ENCODE measurements at regions not wholly inside any gene's neighbourhood (a gene's known extent, or its start where the extent isn't known, plus 50 kb on each side); places are given as distances from the start of the nearest gene placed in this dataset.
"Not testable (repeated sequence)": the region's sequence is repeated elsewhere in the genome, so short reads cannot be mapped to it uniquely, and the experiment has no call there.

DNA sequence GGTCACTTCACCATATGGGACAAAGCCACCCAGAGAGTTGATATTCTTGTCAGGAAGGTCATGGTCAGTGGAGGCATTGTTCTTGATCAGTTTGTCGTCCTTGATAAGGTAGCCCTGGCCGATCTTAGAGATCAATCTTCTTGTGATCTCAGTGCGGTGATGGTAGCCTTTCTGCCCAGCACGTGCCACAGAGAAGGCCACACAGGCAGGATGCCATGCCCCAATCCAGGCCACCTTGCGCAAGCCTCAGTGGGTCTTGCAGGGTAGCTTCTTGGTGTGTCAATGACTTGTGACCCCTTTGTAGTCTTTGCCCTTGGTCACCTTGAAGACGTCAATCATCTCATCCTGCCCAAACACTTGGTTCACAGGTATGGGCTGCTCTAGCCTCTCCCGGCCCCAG lies 143.9 kb upstream of the ASB18 start:
- no peak for DNase-seq (ENCODE audit: low read depth, low spot score)

DNA sequence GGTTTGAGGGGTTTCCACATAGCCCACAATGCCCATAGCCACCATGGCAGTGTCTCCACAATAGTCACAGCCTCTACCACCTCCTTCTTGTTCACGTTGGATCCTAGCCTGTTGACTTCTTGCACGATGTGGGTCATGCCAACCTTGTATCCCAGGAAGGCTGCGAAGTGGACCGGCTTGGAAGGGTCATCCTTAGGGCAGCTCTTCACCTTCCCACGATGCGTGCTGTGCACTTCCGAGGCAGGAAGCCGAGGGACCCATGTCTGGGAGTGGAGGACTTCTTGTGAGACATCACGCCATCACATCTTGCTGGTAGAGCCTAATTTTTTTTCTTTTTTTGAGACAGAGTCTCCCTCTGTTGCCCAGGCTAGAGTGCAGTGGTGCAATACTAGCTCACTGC lies 144.6 kb upstream of the ASB18 start:
- no peak for DNase-seq (ENCODE audit: low read depth, low spot score)

GRCh38 chr2:236415684-236416444 lies 151.7 kb upstream of the ASB18 start:
- DNase-seq (ENCODE audit: low read depth, low spot score) = no peak

- no peak for DNase-seq (ENCODE audit: low read depth, low spot score)
Observed at GRCh38 chr2:236417150-236417549, 152.5 kb upstream of the ACKR3 start.

- no peak for DNase-seq (ENCODE audit: low read depth, low spot score)
Observed at GRCh38 chr2:236430584-236430983, 139.0 kb upstream of the ACKR3 start.

DNA sequence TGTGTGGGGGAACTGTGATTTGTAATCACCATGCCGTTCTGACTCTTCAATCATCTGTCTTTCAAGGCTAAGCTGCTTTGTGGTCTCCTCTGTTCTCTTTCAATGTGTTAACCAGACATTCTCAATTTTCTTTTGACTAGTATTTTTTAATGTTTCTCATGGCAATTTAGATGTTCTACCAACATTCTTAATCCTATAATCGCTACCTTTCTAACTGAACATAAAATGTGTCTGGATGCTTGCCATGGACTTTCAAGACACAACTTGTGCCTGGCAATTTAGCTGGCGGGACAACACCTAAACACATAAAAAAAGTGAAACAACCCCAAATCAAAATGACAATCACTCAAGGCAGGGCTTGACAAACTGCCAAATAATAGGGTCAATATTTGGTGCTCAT lies 135.0 kb upstream of the ACKR3 start:
- no peak for DNase-seq (ENCODE audit: low read depth, low spot score)

DNA sequence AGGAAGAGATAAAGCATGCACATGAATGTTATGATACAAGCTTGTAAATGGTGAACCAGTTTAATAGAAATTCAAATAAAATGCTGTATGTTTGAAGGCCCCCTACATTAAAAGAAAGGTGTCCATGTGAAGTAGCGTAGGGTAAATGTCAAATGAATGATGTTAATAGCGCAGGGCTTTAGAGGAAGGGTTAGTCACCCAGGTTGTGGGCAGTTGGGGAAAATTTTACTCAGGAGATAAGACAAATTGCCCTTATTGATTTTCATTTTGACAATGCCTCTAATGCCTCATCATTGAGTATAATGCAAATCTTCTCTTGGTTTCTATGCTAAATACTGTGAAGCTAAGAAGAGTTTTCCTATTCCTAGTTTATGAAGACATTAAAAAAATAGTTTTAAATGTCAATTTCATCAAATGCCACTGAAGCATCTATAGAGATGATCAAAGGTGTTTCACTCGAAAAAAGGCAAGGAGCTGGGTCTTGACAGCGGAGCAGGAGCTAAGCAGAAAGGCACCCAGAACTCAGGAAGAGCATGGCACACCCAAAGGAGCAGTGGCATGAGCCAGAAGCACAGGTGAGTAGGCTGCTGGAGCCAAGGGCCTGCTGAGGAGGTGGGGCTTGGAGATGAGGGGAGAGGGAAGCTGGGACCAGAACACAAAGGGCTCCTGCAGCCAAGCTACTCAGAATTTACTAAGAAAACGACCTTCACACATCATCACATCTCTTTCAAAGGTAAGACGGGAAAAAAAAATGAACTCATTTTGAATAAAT lies 129.3 kb upstream of the ACKR3 start:
- no peak for DNase-seq (ENCODE audit: low read depth, low spot score)

DNA sequence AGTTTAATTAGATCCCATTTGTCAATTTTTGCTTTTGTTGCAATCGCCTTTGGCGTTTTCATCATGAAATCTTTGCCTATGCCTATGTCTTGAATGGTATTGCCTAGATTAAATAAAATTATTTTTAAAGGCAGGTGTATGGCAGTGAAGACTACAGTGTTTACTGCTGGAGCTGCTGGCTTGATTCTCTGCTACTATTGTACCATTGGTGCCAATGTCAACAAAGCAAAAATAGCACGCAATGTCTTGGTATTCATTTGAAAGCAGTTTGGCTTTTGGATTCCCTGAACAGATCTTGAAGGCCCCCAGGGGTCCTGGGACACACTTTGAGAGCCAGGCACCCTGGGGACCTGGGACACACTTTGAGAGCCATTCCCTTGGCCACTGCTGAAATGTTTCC lies 125.4 kb upstream of the ACKR3 start:
- DNase-seq (ENCODE audit: low read depth, low spot score) = no peak

GRCh38 chr2:236445678-236446077 lies 123.9 kb upstream of the ACKR3 start:
- DNase-seq (ENCODE audit: low read depth, low spot score) = no peak

DNA sequence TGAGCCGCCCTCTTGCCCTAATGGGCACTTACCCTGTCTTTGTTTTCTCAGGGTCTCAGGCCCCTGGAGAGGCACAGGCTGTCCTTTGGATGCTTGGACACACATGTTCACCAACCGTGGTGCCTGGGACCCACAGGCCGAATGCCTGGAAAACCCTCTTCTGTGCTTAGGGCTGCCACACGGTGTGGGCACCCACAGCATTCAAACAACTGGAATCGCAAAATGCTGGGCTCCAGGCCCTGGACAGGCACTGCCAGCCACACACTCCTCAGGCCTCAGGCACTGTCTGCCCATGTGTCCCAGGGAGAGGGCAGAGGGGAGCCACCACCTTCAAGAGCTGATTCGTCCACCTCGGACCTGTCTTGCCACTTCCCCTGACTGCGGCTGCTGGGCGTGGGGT lies 123.1 kb upstream of the ACKR3 start:
- DNase-seq (ENCODE audit: low read depth, low spot score) = no peak

DNA sequence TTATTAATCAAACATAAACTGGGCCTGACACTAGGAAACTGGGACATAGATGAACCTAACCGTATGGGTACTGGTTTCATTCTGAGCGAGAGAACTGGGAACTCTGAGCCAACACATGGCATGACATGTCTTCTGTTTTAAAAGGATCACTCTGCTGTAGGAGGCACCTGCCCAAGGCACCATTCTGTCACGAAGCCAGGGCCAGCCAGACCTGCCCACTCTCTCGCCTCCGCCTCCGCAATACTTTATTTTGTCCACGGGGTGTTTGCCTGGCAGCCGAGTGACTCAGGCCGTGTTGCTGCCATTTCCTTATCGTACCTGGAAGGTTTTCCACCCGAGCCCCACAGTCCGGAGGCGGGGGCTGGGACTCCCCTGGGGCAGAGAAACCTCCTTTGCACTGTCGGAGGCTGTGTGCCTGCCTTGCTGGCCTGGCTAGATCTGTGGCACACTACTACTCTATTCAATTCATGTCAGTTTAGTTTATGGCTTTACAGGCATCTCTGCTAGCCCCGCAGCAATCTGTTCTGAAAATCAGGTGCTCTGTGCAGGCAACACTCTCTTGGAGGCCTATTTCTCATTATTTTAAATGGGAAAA lies 120.4 kb upstream of the ACKR3 start:
- DNase-seq (ENCODE audit: low read depth, low spot score) = no peak

DNA sequence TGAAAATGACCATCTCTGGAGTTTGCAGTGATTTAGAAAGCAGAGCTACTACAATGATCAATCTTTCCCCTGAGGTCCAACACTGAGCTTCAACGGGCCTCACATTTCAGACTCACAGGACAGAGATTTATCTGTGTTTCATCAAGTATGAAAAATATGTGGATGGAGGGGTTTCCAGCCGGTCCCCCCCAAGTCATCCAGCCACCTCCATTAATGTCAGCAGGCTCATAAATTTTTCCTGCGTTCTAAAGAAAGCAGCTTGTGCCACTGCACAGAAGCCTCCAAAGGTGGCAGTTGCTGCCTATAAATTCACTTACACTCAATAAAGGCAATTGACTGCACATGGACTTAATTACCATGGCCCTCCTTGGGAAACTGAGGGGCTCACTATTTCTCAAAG lies 117.4 kb upstream of the ACKR3 start:
- DNase-seq (ENCODE audit: low read depth, low spot score) = no peak

DNA sequence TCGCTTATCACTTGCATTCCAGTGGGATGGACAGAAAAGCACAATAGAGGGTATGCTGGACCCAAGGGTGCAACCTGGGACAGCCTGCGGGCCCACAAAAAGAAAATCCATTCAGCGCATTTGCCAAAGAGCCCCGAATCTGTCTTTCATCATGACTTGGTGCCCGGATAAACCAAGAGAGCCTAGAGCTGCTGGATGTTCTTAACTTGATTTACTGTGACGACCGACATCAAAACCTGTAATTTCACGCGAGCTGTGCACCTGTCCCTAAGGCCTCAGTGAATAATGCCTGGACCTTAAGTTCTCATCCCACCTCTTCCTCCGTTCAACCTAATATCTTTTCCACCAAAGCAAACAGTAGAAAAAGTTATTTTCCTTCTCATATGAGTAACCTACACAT lies 115.5 kb upstream of the ACKR3 start:
- DNase-seq (ENCODE audit: low read depth, low spot score) = no peak

GRCh38 chr2:236459393-236459792 lies 110.2 kb upstream of the ACKR3 start:
- DNase-seq (ENCODE audit: low read depth, low spot score) = no peak

DNA sequence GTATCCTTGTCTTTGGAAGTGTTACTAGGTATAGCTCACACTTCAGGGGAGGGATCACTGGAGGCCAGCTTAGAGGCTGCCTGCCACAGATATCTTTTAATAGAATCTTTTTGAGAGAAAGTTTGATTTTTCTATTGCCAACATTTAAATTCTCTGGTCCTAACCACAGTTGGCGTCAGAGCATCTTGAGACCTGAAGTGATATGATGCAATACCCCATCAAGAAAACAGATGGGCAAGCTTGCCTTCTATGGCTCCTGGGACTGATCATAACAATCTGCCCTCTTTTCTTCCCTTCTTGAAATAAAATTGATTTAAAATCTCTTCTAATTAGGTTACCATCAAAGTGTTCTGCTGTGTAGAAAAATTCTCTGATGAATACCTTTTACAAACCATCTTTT lies 105.5 kb upstream of the ACKR3 start:
- no peak for DNase-seq (ENCODE audit: low read depth, low spot score)

DNA sequence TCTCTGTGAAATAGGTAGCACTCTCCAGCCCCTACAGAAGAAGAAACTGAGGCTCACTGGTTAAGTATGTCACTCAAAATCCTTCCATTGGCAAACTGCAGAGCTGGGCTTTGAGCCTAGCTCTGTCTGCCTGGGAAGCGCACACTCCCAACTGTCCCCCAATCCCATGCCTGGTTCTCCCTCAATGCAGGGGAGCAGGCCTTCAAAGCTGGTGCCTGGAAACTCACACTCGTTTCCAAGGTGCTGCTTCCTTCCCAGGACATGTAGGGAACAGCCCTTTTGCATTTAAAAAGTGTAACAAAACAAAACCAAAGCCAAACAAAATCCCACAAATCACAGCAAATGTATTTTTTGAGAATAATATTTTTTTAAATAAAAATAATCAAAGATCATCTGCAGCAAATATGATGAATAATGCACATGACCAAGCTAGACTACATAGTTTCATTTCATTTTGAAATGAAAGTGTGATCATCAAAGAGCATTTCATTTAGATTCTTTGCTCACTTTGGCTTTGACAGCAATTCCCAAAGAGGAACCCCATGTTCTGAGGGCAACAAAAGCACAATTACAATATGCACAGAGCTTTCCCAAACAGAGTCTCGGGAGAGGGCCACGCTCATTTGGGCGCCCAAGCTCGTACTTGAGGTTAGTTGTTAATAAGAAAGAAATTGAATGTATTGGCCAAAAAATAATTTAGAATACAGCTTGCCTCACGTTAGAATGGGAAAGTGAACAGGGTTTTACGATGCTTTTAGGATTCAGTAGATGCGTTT lies 96.7 kb upstream of the ACKR3 start:
- no peak for DNase-seq (ENCODE audit: low read depth, low spot score)

DNA sequence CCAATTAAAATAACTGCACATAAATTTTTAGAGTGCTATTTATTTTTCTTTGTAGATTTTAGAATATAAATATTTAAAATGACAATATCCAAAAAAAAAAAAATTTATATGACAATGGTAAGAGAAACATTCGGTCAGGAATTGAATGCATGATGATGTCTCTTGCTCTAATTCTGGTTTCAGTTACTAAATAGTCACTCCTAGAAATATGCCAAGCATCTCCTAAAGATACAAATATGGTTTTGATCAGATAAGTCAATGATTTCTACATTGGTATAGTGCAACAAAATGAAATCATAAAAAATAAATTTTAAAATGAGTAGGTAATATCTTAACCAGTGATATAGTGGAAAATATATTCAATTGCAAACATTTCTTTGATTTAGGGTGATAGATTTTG lies 95.9 kb upstream of the ACKR3 start:
- no peak for DNase-seq (ENCODE audit: low read depth, low spot score)

DNA sequence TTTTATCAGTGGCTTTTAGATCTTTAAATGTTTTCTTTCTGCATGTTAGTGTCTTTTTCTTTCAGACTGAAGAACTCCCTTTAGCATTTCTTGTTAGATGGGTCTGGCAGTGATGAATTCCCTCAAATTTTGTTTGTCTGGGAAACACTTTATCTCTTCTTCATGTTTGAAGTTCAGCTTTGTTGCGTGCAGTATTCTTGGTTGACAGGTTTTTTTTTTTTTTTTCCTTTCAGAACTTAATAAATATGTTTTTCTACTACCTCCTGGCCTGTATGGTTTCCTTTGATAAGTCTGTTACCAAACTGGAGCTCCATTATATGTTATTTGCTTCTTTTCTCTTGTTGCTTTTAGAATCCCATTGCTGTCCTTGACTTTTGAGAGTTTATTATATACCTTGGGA lies 89.8 kb upstream of the ACKR3 start:
- no peak for DNase-seq (ENCODE audit: low read depth, low spot score)

- DNase-seq (ENCODE audit: low read depth, low spot score) = no peak
Observed at GRCh38 chr2:236483102-236483501, 86.5 kb upstream of the ACKR3 start.

GRCh38 chr2:236485519-236485918 lies 84.1 kb upstream of the ACKR3 start:
- DNase-seq (ENCODE audit: low read depth, low spot score) = no peak

GRCh38 chr2:236489083-236489482 lies 80.5 kb upstream of the ACKR3 start:
- not testable (repeated sequence) for DNase-seq (ENCODE audit: low read depth, low spot score)

- no peak for DNase-seq (ENCODE audit: low read depth, low spot score)
Observed at GRCh38 chr2:236489895-236490404, 79.7 kb upstream of the ACKR3 start.
